ENCODE measurements at regions not wholly inside any gene's neighbourhood (a gene's known extent, or its start where the extent isn't known, plus 50 kb on each side); places are given as distances from the start of the nearest gene placed in this dataset.

- no peak for DNase-seq
These were observed 55.5 kb upstream of the IRX3 start for GRCh38 chr16:54341892-54342776.

- no peak for DNase-seq
These were observed 53.9 kb upstream of the IRX3 start for GRCh38 chr16:54340531-54340930.

- no peak for DNase-seq
These were observed 50.1 kb upstream of the IRX3 start for GRCh38 chr16:54336631-54337204.
